Colonic mucosa (tissue), 4 donors: ENCODE measurements at regions not wholly inside any gene's neighbourhood (a gene's known extent, or its start where the extent isn't known, plus 50 kb on each side); places are given as distances from the start of the nearest gene placed in this dataset.

ENCODE experiments used
- DNase-seq: peaks from one replicate; pipeline ENCODE4 v3.0.0-alpha.2; 2020
- H3K27ac ChIP-seq: fragments of 200-600 bp; one replicate; pipeline ENCODE4 v1.8.0; 2021
- H3K27me3 ChIP-seq: fragments of 200-600 bp; one replicate; pipeline ENCODE4 v1.8.0; 2021
- H3K36me3 ChIP-seq: fragments of 200-600 bp; one replicate; pipeline ENCODE4 v1.8.0; 2021
- H3K4me1 ChIP-seq: fragments of 200-600 bp; one replicate; pipeline ENCODE4 v1.8.0; 2021; ENCODE audit warnings: mild to moderate bottlenecking
- H3K4me3 ChIP-seq: fragments of 200-600 bp; one replicate; pipeline ENCODE4 v1.8.0; 2021
- H3K9ac ChIP-seq, 2 donors: one replicate each; pipeline ENCODE4 v1.7.0; 2013; ENCODE audit warnings: control low read depth in 2 of 2, low read depth in 2 of 2, low read length in 2 of 2
- H3K9me3 ChIP-seq: fragments of 200-600 bp; one replicate; pipeline ENCODE4 v1.8.0; 2021
- CTCF ChIP-seq: fragments of 200-600 bp; IDR thresholded peaks from one replicate; pipeline ENCODE4 v1.8.0; 2022; ENCODE audit warnings: antibody characterized with exemption, mild to moderate bottlenecking
- intact Hi-C: fragments of 100-400 bp; cut with DNase I; formaldehyde crosslinking; loops from one replicate; pipeline ENCODE4 v1.14.1; 2022
- donor health status: healthy.
- donor health status: DM: no; HTN: no; CAD: no.
- donor health status: DM: no; HTN: no; CAD: no.

DNA sequence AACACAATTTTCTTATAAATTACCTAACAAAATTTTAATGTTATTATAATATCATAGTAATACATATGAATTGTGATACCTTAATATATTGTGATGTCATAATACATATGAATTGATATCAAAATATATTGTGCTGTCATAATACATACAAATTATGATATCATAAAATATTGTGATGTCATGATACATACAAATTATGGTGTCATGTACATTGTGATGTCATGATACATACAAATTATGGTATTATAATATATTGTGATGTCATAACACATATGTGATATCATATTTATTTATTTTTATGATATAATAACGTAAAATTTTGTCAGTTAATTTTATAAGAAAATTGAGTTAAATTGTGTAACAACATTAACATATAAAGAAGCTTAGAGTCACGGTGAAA lies 1927.2 kb downstream of the TP53TG3F start:
- TF ChIP-seq CTCF, result no peak

DNA sequence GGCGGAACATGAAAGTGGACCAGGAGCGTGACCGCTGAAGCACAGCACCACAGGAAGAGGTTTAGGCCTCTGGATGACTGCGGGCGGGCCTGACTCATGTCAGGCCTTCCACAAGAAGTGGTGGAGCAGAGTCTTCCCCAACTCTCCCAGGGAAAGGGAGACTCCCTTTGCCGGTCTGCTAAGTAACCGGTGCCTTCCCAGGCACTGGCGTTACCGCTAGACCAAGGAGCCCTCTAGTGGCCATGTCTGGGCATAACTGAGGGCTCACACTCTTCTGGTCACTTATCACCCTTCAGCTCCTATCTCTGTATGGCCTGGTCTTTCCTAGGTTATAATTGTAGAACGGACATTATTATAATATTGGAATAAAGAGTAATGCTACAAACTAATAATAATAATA lies 1931.9 kb downstream of the TP53TG3F start:
- no peak overlapping the region for H3K27ac ChIP-seq
- no peak for DNase-seq
- H3K36me3 ChIP-seq, result no peaks in the 10 kb centered on the region
- no peak overlapping the region for H3K4me3 ChIP-seq
- H3K4me1 ChIP-seq, result no peaks in the 10 kb centered on the region
- H3K27me3 ChIP-seq, result no peaks in the 10 kb centered on the region
- intact Hi-C loops, result no loop called here
- TF ChIP-seq CTCF, result no peak
- no peak overlapping the region for H3K9ac ChIP-seq
- no peaks in the 10 kb centered on the region for H3K9me3 ChIP-seq

More for the DNA sequence above, 1927.2 kb downstream of the TP53TG3F start:
- Histone ChIP-seq H3K9me3 (no peaks in the 10 kb centered on the region), H3K27ac (no peak overlapping the region), H3K27me3 (no peaks in the 10 kb centered on the region), H3K9ac (no peak overlapping the region), H3K36me3 (no peaks in the 10 kb centered on the region), H3K4me1 (no peaks in the 10 kb centered on the region), H3K4me3 (no peak overlapping the region)
- DNase-seq, result no peak
- intact Hi-C loops, result no loop called here

DNA sequence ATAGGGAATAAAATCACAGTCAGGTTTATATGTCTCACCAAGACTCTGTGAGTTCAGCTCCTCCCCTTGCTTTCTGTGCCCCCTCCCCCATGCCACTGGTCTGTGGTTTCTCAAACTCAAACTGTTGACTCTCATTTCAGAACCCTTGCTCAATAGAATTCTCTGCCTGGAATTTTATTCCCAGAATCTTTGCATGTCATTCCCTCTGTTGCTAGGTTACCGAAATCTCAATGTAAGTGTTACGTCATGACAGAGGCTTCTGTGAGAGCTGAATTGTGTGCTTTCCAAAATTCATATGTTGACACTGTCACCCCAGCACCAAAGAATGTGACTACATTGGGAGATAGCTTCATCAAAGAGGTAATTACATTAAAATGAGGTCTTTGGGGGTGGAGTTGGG lies 1938.8 kb downstream of the TP53TG3F start:
- no peaks in the 10 kb centered on the region for H3K36me3 ChIP-seq
- no peak for TF ChIP-seq CTCF
- no peaks in the 10 kb centered on the region for H3K9me3 ChIP-seq
- H3K27me3 ChIP-seq, result no peaks in the 10 kb centered on the region
- no peak overlapping the region for H3K9ac ChIP-seq
- intact Hi-C loops, result no loop called here
- no peak overlapping the region for H3K27ac ChIP-seq
- DNase-seq, result no peak
- H3K4me1 ChIP-seq, result no peaks in the 10 kb centered on the region
- no peak overlapping the region for H3K4me3 ChIP-seq

GRCh38 chr16:35399133-35399532 lies 1939.7 kb downstream of the TP53TG3F start:
- H3K36me3 ChIP-seq, result no peaks in the 10 kb centered on the region
- H3K27ac ChIP-seq, result no peak overlapping the region
- H3K9ac ChIP-seq, result no peak overlapping the region
- no peak overlapping the region for H3K4me3 ChIP-seq
- DNase-seq, result no peak
- no peaks in the 10 kb centered on the region for H3K4me1 ChIP-seq
- TF ChIP-seq CTCF, result no peak
- intact Hi-C loops, result no loop called here
- H3K9me3 ChIP-seq, result no peaks in the 10 kb centered on the region
- H3K27me3 ChIP-seq, result no peaks in the 10 kb centered on the region

- no peak for TF ChIP-seq CTCF
- no peak for DNase-seq
These were observed 1944.9 kb downstream of the TP53TG3F start for GRCh38 chr16:35404273-35404672.

DNA sequence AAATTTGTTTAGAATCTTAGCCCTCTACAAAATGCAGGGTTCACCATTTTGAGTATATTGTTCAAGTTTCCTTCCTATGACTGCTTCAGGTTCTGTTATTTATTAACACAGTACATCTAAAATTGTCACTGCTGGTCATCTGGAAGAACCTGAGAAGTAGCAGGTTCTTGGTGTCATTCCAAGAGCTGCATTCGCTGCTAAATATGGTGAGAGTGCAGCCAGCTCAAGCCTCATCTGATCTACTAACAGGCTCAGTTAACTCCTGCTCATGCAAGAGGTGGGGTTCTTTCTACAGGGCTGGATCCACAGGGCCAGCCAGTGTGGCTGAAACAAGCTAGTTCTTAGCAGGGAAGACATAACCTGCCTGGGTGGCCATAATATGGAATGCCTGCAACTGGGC lies 1946.1 kb downstream of the TP53TG3F start:
- TF ChIP-seq CTCF, result no peak
- no peak for DNase-seq
- no peaks in the 10 kb centered on the region for H3K36me3 ChIP-seq
- H3K4me3 ChIP-seq, result no peak overlapping the region
- H3K9me3 ChIP-seq, result no peaks in the 10 kb centered on the region
- H3K9ac ChIP-seq, result no peak overlapping the region
- intact Hi-C loops, result no loop called here
- H3K27me3 ChIP-seq, result no peaks in the 10 kb centered on the region
- H3K4me1 ChIP-seq, result no peaks in the 10 kb centered on the region
- H3K27ac ChIP-seq, result no peak overlapping the region

More at GRCh38 chr16:35404273-35404672, 1944.9 kb downstream of the TP53TG3F start:
- no peak overlapping the region for H3K9ac ChIP-seq
- no peak overlapping the region for H3K4me3 ChIP-seq
- intact Hi-C loops, result no loop called here
- H3K27me3 ChIP-seq, result no peaks in the 10 kb centered on the region
- H3K36me3 ChIP-seq, result no peaks in the 10 kb centered on the region
- H3K27ac ChIP-seq, result no peak overlapping the region
- no peaks in the 10 kb centered on the region for H3K9me3 ChIP-seq
- no peaks in the 10 kb centered on the region for H3K4me1 ChIP-seq
